Natural killer cell (primary cell): ENCODE measurements at regions not wholly inside any gene's neighbourhood (a gene's known extent, or its start where the extent isn't known, plus 50 kb on each side); places are given as distances from the start of the nearest gene placed in this dataset.

Source experiments
- ATAC-seq, 3 donors: fragments of 150-1000 bp in 2 of 3; fragments of 200-7000 bp in 1 of 3; cut with Tn5 transposase; 1 replicate in 1 of 3; 2 replicates in 2 of 3; pipeline ENCODE4 v1.10.0; 2021; ENCODE audit warnings: mild to moderate bottlenecking in 2 of 3, moderate library complexity in 2 of 3
- DNase-seq, 2 donors: peaks; one replicate each; pipeline versions ENCODE4 v3.0.0 to v3.0.0-alpha.2; 2013 to 2021; ENCODE audit warnings: mixed read lengths in 1 of 2
- H3K27ac ChIP-seq: one replicate; pipeline ENCODE4 v1.5.1; 2013; ENCODE audit warnings: mild to moderate bottlenecking, low read length
- H3K27me3 ChIP-seq: one replicate; pipeline ENCODE4 v1.6.1; 2013; ENCODE audit warnings: low read length; ENCODE audit not compliant: control insufficient read depth, insufficient read depth
- H3K36me3 ChIP-seq: one replicate; pipeline ENCODE4 v1.6.1; 2013; ENCODE audit warnings: low read length; ENCODE audit not compliant: control insufficient read depth, insufficient read depth
- H3K4me1 ChIP-seq: one replicate; pipeline ENCODE4 v1.6.1; 2013; ENCODE audit warnings: low read length; ENCODE audit not compliant: control insufficient read depth, insufficient read depth
- H3K4me3 ChIP-seq: one replicate; pipeline ENCODE4 v1.5.1; 2013; ENCODE audit warnings: low read length
- H3K9me3 ChIP-seq: one replicate; pipeline ENCODE4 v1.6.1; 2013; ENCODE audit warnings: low read length; ENCODE audit not compliant: control insufficient read depth, insufficient read depth
- H3K27ac Mint-ChIP-seq, 2 donors: one replicate each; pipeline ENCODE4 v1.8.0; 2022; ENCODE audit warnings: mild to moderate bottlenecking in 2 of 2, mixed read lengths in 2 of 2, moderate library complexity in 1 of 2
- H3K27me3 Mint-ChIP-seq, 2 donors: one replicate each; pipeline ENCODE4 v1.8.0; 2022; ENCODE audit warnings: low read depth in 2 of 2, mixed read lengths in 2 of 2
- H3K36me3 Mint-ChIP-seq: one replicate; pipeline ENCODE4 v1.8.0; 2022; ENCODE audit warnings: mixed read lengths
- H3K4me1 Mint-ChIP-seq, 2 donors: one replicate each; pipeline ENCODE4 v1.8.0; 2022; ENCODE audit warnings: mixed read lengths in 2 of 2
- H3K4me3 Mint-ChIP-seq: one replicate; pipeline ENCODE4 v1.8.0; 2022; ENCODE audit warnings: mild to moderate bottlenecking, moderate library complexity, mixed read lengths
- H3K9me3 Mint-ChIP-seq, 2 donors: one replicate each; pipeline ENCODE4 v1.8.0; 2022; ENCODE audit warnings: mixed read lengths in 2 of 2
- CTCF ChIP-seq: fragments of 200-600 bp; IDR thresholded peaks from one replicate; pipeline ENCODE4 v1.8.0; 2022; ENCODE audit warnings: antibody characterized with exemption
- WGBS: methylation state at CpG from one replicate; pipeline ENCODE4 v1.1.7; 2013; ENCODE audit warnings: missing lambda C conversion rate; ENCODE audit not compliant: insufficient coverage; 5-methylcytosine and 5-hydroxymethylcytosine counted together
- intact Hi-C: fragments of 100-400 bp; cut with micrococcal nuclease; formaldehyde crosslinking; loops from one replicate; pipeline ENCODE4 v1.14.2; 2022

GRCh38 chr5:56449071-56449640 is 216.0 kb upstream of the ANKRD55 start:
- no peaks in the 10 kb centered on the region for H3K36me3 Mint-ChIP-seq
- H3K4me3 ChIP-seq: no peak overlapping the region
- peaks cover 2% of the 10 kb centered on the region for H3K4me1 ChIP-seq
- WGBS: 89% methylated on average over 7 of the region's 7 CpGs
- no peak overlapping the region for H3K27ac Mint-ChIP-seq
- intact Hi-C loops: no loop called here
- H3K4me3 Mint-ChIP-seq: no peak overlapping the region
- no peaks in the 10 kb centered on the region for H3K36me3 ChIP-seq
- TF ChIP-seq CTCF: no peak
- H3K27ac ChIP-seq: no peak overlapping the region
- H3K9me3 ChIP-seq: no peaks in the 10 kb centered on the region
- no peak for DNase-seq
- no peaks in the 10 kb centered on the region for H3K27me3 ChIP-seq
- no peaks in the 10 kb centered on the region for H3K9me3 Mint-ChIP-seq
- H3K27me3 Mint-ChIP-seq: peaks cover 0 to 24% of the 10 kb centered on the region in 2 donors
- ATAC-seq: no peak
- peaks cover 0 to 2% of the 10 kb centered on the region in 2 donors for H3K4me1 Mint-ChIP-seq

GRCh38 chr5:56447656-56448055 is 214.5 kb upstream of the ANKRD55 start:
- Mint-ChIP-seq H3K4me3 (no peak overlapping the region), H3K36me3 (no peaks in the 10 kb centered on the region), H3K27me3 (peaks cover 0 to 24% of the 10 kb centered on the region in 2 donors), H3K4me1 (no peaks in the 10 kb centered on the region), H3K9me3 (no peaks in the 10 kb centered on the region), H3K27ac (no peak overlapping the region)
- ATAC-seq (no peak), DNase-seq (no peak)
- H3K9me3 ChIP-seq: no peaks in the 10 kb centered on the region
- TF ChIP-seq CTCF: no peak
- no peak overlapping the region for H3K4me3 ChIP-seq
- intact Hi-C loops: no loop called here
- WGBS: 83% methylated on average over 4 of the region's 4 CpGs
- H3K4me1 ChIP-seq: no peaks in the 10 kb centered on the region
- no peaks in the 10 kb centered on the region for H3K27me3 ChIP-seq
- H3K27ac ChIP-seq: no peak overlapping the region
- H3K36me3 ChIP-seq: no peaks in the 10 kb centered on the region

- Histone ChIP-seq H3K36me3 (no peaks in the 10 kb centered on the region), H3K27ac (no peak overlapping the region), H3K4me3 (no peak overlapping the region), H3K9me3 (no peaks in the 10 kb centered on the region), H3K4me1 (no peaks in the 10 kb centered on the region), H3K27me3 (no peaks in the 10 kb centered on the region)
- TF ChIP-seq CTCF: no peak
- Mint-ChIP-seq H3K36me3 (no peaks in the 10 kb centered on the region), H3K4me1 (no peaks in the 10 kb centered on the region), H3K4me3 (no peak overlapping the region), H3K27ac (no peak overlapping the region), H3K9me3 (no peaks in the 10 kb centered on the region), H3K27me3 (peaks cover 0 to 24% of the 10 kb centered on the region in 2 donors)
- 90% methylated on average over 4 of the region's 4 CpGs for WGBS
- intact Hi-C loops: no loop called here
- ATAC-seq (no peak), DNase-seq (no peak)
Observed at GRCh38 chr5:56447232-56447631, 214.1 kb upstream of the ANKRD55 start.

- Mint-ChIP-seq H3K4me1 (no peaks in the 10 kb centered on the region), H3K27me3 (peaks cover 0 to 23% of the 10 kb centered on the region in 2 donors), H3K36me3 (no peaks in the 10 kb centered on the region), H3K9me3 (no peaks in the 10 kb centered on the region), H3K27ac (no peak overlapping the region), H3K4me3 (no peak overlapping the region)
- ATAC-seq (no peak), DNase-seq (no peak)
- no peaks in the 10 kb centered on the region for H3K36me3 ChIP-seq
- H3K27ac ChIP-seq: no peak overlapping the region
- H3K27me3 ChIP-seq: no peaks in the 10 kb centered on the region
- no peaks in the 10 kb centered on the region for H3K4me1 ChIP-seq
- intact Hi-C loops: no loop called here
- no peaks in the 10 kb centered on the region for H3K9me3 ChIP-seq
- TF ChIP-seq CTCF: no peak
- H3K4me3 ChIP-seq: no peak overlapping the region
Observed at GRCh38 chr5:56446728-56447127, 213.6 kb upstream of the ANKRD55 start.
